SKM-1 treated with dmso at 0.1 percent for 144 hours (cell line): ENCODE measurements at regions not wholly inside any gene's neighbourhood (a gene's known extent, or its start where the extent isn't known, plus 50 kb on each side); places are given as distances from the start of the nearest gene placed in this dataset.
"Not testable (repeated sequence)": the region's sequence is repeated elsewhere in the genome, so short reads cannot be mapped to it uniquely, and the experiment has no call there.

Experiments
- DNase-seq: peaks from one replicate; lab custom pipeline; 2025; ENCODE audit not compliant: unreplicated experiment; lab: John Stamatoyannopoulos, UW

DNA sequence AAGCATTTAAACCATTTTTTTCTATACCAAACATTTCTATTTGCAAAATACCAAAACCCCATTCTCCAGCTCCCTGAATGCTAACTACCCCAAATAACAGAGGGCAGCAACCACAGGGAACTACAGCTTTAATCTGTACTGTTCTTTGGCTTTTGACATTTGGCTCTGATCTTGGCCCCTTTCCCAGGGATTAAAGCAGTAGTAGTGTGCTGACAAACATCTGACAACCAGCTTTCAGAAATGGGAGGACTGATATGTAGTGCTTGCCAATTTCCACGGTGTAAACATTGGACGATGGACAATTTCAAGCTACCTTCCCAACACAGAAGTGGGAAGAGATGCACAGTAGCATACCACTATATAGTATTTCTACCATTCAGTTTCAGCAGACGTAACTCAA, 88.4 kb upstream of the TEAD1 start:
- DNase-seq: no peak

DNA sequence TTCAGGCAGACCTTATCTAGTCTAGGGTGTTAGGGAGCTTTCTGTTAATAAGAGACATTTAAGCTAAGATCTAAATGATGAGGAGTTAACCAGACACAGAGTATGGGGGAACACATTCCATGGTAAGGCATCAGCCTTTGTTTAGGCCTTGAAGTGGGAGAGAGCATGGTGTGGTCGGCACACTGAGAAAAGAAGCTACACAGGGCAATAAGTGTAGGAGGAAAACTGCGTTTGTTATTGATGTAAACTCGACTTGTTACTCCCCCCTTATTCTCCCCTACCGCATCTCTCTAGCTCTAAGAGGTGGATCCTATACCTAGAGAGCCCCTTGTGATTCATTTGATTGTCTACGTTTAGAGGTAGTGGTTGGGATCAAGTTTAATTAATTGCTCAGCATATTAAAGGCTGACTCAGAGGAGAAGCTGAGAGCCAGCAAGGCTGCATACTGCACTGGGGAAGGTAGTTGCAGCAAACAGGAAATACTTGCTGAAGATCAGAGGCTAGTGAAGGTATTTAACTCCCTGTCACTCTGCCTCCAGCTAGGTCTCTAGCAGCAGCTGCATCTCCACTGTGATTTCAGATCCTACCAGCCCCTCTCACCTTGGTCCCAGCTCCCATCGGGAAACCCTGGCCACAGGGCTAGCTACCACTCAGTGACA, 86.8 kb upstream of the TEAD1 start:
- DNase-seq: no peak

DNA sequence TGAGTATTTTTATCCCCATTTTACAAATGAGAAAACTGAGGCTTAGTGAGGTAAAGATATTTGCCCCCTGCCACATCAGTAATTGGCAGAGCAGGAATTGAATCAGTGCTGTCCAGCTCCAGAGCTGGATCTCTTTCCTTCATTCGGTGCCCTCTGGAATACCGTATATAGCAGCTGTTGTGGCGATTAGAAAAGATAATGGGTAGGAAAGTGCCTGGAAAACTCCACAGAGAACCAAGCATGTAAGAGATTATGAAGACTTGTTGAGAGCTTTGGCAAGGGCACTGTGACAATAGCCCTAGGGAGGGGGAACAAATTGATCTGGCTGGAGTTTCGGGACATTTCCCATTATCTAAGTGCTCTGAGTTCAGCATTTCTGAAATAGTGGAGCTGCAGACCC, 82.5 kb upstream of the TEAD1 start:
- no peak for DNase-seq

DNA sequence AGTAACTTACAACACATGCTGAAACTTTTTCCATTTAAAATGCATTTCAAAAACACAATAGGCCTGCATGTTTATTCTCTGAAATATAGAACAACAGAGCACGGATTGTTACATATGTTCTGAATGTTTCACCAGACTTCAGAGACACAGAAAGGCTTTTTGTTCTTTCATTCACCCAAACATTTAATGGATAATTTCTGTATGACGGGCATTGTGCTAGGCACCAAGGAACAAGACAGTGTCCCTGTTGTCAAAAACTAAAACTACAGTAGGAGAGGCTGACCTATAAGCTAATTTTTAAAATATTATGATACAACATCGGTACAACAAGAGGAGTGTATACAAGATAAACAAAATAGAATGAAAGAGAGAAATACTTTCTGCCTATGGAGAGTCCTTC, 81.9 kb upstream of the TEAD1 start:
- DNase-seq: no peak

DNA sequence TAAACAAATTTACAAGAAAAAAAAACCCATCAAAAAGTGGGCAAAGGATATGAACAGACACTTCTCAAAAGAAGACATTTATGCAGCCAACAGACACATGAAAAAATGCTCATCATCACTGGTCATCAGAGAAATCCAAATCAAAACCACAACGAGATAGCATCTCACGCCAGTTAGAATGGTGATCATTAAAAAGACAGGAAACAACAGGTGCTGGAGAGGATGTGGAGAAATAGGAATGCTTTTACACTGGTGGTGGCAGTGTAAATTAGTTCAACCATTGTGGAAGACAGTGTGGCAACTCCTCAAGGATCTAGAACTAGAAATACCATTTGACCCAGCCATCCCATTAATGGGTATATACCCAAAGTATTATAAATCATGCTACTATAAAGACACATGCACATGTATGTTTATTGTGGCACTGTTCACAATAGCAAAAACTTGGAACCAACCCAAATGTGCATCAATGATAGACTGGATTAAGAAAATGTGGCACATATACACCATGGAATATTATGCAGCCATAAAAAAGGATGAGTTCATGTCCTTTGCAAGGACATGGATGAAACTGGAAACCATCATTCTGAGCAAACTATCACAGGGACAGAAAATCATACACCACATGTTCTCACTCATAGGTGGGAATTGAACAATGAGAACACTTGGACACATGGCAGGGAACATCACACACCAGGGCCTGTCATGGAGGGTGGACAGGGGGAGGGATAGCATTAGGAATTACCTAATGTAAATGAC, 79.0 kb upstream of the TEAD1 start:
- DNase-seq: not testable (repeated sequence)

DNA sequence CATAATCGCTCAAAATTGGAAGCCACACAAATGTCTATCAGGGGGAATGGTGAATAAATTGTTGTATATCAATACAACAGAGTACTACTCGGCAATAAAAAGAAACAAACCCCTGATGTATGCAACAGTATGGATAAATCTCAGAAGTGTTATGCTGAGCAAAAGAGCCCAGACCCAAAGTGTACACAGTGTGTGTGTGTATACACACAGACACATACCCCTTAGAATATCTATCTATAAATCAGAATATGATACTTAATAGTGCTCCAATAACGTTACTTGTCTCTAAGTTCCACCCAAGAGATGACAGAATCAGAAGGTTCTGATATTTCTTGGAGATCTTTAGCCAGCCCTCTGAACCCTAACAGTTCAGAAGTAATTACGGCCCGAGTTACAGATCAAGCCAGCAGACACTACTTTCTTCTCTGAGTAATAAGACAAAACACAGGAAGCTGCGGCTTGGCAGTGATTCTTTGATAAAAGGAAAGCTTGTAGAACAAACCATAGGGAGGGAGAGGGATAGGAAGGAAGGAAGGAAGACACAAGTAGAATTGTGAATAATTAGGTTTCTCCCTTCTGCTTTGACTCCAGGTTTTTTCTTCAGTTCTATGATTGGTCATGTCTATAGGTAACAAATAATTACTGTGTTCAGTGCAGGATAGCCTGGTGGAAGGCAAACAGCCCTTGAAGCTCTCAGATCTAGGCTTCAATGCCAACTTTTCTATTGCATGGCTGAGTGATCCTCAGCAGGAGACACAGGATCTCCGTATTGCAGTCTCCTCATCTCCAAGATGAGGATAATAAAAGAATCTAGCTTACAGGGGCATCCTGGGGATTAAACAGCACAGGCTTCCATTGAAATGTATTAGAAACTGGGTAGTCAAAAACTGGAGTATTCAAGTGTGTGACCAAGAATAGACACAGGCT, 75.6 kb upstream of the TEAD1 start:
- DNase-seq: no peak

DNA sequence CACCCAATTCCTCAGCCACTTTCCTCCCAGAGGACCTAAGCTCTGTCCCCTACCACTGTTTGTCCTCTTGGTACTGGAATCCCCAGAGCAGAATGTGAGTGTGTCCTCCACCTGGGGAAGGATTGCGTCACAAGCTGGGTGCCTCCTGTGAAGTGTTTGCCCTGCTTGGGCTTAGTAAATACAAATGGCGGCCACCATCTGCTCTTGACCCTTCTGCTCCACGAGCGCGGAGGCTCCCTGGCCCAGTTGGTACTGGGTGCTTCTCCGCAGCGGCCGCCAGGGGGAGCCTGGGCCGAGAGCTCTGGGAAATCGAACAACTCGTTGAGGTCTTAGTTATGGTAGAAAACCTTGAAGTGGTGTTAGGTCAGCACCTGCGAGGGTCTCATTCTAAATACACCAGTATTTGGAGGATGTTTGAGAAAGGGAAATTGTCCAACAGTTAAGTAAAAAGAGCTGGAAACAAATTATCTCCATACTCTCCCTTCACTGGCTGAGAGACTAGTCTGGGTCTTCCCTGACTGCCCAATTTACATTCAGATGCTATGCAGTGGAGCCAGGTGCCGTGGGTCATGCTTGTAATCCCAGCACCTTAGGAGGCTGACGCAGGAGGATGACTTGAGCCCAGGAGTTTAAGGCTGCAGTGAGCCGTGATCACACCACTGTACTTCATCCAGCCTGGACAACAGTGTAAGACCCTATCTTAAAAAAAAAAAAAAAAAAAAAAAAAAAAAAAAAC, 74.6 kb upstream of the TEAD1 start:
- DNase-seq: peak; percentile 26

DNA sequence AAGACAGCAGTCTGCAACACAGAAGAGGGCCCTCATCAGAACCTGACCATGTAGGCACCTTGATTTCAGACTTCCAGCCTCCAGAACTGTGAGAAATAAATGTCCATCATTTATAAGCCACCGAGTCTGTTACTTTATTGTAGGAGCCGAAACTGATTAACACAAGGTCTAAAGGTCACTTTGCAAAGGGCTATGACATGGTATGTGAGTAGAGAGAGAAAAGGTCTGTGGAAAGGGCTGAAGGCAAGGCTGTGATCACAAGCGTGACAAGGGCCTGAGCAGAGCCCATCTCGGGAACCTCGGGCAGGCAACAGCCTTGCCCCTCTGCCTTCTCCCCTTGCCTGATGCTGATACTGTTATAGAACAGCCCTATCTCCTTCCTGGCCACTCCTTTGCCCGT, 73.4 kb upstream of the TEAD1 start:
- no peak for DNase-seq

DNA sequence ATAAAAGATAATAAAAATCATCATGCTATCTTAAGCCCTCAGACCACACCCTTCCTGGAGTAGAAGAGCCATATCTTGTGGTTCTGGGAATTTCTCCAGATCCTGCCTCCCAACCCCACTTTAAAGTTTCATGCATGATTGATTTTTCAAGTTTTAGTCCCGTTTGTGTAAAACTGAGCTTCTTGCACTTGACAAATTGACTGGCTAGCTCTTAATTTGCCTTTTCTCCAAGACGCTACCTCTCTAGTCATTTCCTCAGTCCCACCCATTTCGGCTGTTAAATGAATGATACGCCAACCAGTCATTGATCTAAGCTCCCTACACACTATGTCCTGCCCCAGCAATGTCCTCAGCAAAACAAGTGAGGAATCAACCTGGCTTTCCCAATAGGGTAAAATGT, 71.8 kb upstream of the TEAD1 start:
- no peak for DNase-seq

DNA sequence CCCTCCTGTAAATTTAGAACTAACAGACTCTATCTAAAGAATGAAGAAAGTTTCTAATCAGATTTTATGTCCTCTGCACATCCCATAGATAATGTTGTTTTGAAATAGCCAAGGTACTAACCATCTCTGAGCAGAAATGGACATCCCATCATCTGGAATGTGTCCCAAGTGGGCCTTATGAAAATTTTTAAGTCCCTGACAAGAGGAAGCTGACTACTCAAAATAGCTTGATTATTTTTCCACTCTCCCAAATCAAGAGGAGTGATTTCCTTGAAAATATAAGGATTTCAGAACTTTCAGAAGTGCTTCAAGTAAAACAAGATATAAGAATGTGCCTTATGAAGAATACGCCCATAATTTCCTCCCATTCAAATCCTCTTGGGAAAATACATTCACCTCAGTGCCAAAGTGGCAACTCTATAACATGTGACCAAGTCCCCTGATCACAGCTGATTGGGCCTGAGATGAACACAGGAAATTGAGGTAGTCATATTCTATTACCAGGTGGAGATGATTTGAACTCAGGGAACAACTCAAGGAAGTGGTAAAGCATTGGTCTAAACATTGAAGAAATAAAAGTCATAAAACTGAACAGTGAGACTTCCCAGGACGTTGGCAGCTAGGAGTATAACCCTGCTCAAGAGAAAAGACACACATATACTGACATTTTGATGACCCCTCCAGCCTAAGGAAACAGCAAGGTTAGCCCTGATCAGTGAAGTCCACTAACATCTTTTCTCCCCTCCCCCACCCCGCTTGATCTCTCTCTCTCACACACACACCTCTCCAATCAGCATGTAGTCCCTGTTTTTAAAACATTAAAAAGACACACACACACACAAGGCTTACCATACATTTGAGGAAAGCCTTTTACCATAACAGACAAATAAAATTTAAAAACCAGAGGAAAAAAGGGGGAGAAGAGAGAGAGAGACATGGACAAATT, 70.8 kb upstream of the TEAD1 start:
- no peak for DNase-seq

DNA sequence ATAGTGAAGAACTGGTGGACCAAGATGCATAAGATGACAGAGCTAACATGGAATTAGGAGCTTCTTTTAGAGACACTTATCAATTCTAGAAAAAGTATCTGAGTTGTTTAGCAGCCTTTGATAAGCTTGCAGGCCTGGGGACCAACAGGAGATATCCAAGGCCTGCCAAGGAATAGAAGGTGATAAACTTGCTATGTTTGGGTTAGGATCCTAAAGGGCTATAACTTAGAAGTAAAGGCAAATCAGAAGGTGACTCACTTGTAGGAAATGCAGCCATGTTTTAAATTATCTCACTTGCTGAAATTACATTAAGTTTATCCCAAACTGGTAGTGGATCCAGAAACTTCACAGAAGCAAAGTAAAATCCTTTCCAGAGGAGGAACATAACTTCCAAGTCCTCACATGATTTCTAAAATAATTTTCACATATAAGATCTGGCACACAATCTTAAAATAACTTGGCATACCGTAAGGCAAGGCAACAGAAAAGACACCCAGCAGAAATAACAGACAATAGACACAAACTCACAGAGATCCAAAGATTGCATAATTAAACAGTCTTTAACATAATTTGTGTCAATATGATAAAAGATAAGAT, 69.6 kb upstream of the TEAD1 start:
- no peak for DNase-seq

DNA sequence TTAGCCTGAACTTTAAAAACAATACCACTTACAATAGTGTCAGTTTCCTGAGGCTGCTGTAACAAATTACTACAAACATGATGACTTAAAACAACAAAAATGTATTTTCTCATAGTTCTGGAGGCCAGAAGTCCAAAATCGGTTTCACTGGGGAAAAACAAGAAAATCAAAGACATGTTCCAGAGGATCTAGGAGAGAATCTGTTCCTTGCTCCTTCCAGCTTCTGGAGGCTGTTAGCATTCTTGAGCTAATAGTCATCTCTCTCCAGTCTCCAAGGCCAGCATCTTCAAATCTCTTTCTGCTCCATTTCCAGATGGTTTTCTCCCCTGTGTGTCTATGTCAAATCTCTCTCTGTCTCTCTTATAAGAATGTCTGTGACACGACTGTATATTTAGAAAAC, 67.6 kb upstream of the TEAD1 start:
- no peak for DNase-seq

DNA sequence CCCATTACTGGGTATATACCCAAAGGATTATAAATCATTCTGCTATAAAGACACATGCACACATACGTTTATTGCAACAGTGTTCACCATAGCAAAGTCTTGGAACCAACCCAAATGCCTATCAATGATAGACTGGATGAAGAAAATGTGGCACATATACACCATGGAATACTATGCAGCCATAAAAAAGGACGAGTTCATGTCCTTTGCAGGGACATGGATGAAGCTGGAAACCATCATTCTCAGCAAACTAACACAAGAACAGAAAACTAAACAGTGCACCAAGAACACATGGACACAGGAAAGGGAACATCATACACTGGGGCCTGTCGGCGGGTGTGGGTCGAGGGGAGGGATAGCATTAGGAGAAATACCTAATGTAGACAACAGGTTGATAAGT, 65.5 kb upstream of the TEAD1 start:
- not testable (repeated sequence) for DNase-seq

DNA sequence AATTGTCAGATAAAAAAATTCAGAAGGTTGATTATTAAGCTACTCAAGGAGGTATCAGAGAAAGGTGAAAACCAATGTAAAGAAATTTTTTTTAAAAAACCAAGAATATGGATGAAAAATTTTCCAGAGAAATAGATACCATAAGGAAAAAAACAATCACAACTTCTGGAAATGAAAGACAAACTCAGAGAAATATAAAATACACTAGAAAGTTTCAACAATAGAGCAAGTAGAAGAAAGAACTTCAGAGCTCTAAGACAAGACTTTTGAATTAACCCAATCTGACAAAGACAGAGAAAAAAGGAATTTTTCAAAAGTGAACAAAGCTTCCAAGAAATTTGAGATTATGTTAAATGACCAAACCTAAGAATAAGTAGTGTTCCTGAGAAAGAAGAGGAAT, 62.9 kb upstream of the TEAD1 start:
- no peak for DNase-seq

DNA sequence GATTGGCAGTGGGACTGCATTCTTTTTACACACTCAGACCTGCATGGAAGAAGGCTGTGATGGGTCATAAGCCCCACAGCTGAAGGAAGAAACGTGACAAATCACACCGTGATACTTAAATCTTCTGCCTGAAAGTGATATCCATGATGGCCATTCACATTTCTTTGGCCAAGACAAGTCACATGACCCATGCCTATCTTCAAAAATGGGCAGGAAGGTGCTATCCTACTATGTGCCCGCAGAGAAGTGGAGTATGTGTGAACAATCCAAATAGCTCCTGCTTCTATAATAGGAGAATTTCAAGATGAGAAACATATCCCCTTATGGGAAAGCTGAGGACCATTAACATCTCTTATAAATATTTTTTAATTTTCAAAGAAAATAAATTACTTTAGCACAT, 56.6 kb upstream of the TEAD1 start:
- no peak for DNase-seq

DNA sequence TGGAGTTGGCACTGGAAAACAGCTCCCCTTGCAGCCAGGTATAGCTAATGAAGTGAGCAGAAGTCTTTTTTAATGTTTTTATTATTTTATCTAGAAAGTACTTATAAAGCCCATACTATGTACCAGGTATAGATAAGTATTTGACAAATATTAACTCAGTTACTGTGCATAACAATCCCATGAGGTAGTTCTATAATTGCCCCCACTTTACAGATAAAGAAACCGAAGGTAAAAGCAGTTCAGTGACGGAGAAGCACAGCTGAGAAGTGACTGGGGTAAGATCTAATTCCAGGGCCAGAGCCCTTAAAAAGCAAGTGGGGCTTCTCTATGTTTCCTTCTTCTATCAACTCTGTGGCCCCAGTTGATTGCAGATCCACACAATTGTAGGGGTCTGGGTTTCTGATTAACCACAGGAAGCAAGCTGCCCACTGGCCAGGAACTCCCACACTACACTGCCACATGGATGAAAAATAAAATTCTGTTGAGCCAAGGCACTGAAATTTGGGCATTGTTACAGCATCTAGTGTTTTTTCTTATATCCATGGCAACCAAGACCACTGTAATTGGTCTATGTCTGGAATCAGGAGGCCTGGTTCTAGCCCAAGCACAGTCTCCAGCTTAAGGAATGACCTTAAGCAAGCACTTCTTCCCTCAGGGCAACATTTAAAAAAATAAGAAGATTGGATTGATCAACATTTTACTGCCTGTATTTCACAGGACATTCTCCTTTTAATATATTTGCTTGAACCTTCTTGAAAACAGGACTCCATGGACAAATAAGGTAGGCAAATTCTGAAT, 55.3 kb upstream of the TEAD1 start:
- DNase-seq: no peak

DNA sequence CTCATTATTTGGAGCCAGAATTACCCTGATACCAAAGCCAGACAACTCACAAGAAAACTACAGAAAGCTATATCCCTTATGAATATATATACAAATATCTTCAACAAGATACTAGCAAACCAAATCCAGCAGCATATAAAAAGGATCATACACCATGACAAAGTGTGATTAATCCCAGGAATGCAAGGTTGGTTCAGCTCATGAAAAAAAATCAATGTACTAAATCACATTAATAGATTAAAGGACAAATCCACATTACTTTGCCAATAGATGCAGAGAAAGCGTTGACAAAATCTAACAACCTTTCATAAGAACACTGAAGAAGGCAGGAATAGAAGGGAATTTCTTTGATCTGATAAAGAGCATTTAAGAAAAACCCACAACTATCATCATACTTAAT, 50.4 kb upstream of the TEAD1 start:
- no peak for DNase-seq
